C4-2B (cell line): ENCODE measurements at regions not wholly inside any gene's neighbourhood (a gene's known extent, or its start where the extent isn't known, plus 50 kb on each side); places are given as distances from the start of the nearest gene placed in this dataset.

Source experiments
- H3K27ac ChIP-seq: fragments of 450-650 bp; 2 replicates; pipeline ENCODE4 v1.5.1; 2017
- CTCF ChIP-seq: fragments of 450-650 bp; conservative IDR thresholded peaks from 2 replicates; pipeline ENCODE4 v1.5.1; 2017; ENCODE audit warnings: mild to moderate bottlenecking
- ZFX ChIP-seq: fragments of 450-650 bp; IDR thresholded peaks from 2 replicates; pipeline ENCODE4 v1.6.1; 2017

- TF ChIP-seq CTCF (no peak), ZFX (no peak)
- no peak overlapping the region for H3K27ac ChIP-seq
These were observed 120.7 kb upstream of the BANK1 start for GRCh38 chr4:101669832-101670188.

- TF ChIP-seq CTCF (no peak), ZFX (no peak)
These were observed 121.2 kb upstream of the BANK1 start for GRCh38 chr4:101669138-101669831.

GRCh38 chr4:101667348-101667747, 123.2 kb upstream of the BANK1 start:
- TF ChIP-seq CTCF (no peak), ZFX (no peak)
- no peak overlapping the region for H3K27ac ChIP-seq

More at GRCh38 chr4:101669138-101669831, 121.2 kb upstream of the BANK1 start:
- no peak overlapping the region for H3K27ac ChIP-seq

- TF ChIP-seq CTCF (no peak), ZFX (no peak)
- H3K27ac ChIP-seq: no peak overlapping the region
These were observed 129.9 kb upstream of the BANK1 start for GRCh38 chr4:101660607-101661006.

GRCh38 chr4:101655857-101656256, 134.7 kb upstream of the BANK1 start:
- TF ChIP-seq CTCF (no peak), ZFX (no peak)
- H3K27ac ChIP-seq: no peak overlapping the region

GRCh38 chr4:101655005-101655404, 135.5 kb upstream of the BANK1 start:
- no peak overlapping the region for H3K27ac ChIP-seq
- no peak for TF ChIP-seq CTCF
- TF ChIP-seq ZFX: no peak

- TF ChIP-seq CTCF: no peak
- TF ChIP-seq ZFX: no peak
These were observed 138.8 kb upstream of the BANK1 start for GRCh38 chr4:101651778-101652177.

More at GRCh38 chr4:101651778-101652177, 138.8 kb upstream of the BANK1 start:
- H3K27ac ChIP-seq: no peak overlapping the region
